ENCODE measurements at regions not wholly inside any gene's neighbourhood (a gene's known extent, or its start where the extent isn't known, plus 50 kb on each side); places are given as distances from the start of the nearest gene placed in this dataset.
A peak's percentile ranks its signal among the peaks of the same experiment; 100 is the strongest.
"Not testable (repeated sequence)": the region's sequence is repeated elsewhere in the genome, so short reads cannot be mapped to it uniquely, and the experiment has no call there.

GRCh38 chr1:208988811-208989222, 594.7 kb upstream of the CAMK1G start:
- H3K4me3 ChIP-seq (replicated peaks; ENCODE audit: low read depth, low read length) = peak overlapping the region; percentile 52

GRCh38 chr1:208990456-208990855, 593.1 kb upstream of the CAMK1G start:
- TF ChIP-seq CTCF (IDR thresholded peaks at IDR 0.05; ENCODE audit: low read length, missing control alignments) = no peak
- DNase-seq (ENCODE audit: low read depth) = no peak
- H3K4me3 ChIP-seq (replicated peaks; ENCODE audit: low read depth, low read length) = no peak overlapping the region

More at GRCh38 chr1:208988811-208989222, 594.7 kb upstream of the CAMK1G start:
- TF ChIP-seq CTCF (IDR thresholded peaks at IDR 0.05; ENCODE audit: low read length, missing control alignments) = no peak
- DNase-seq (ENCODE audit: low read depth) = peak; percentile 78

- DNase-seq (ENCODE audit: low read depth); H3K4me3 ChIP-seq (replicated peaks; ENCODE audit: low read depth, low read length): not testable (repeated sequence)
Observed at GRCh38 chr1:208997053-208997452, 586.5 kb upstream of the CAMK1G start.

GRCh38 chr1:208997726-208998312, 585.7 kb upstream of the CAMK1G start:
- H3K4me3 ChIP-seq (replicated peaks; ENCODE audit: low read depth, low read length) = no peak overlapping the region
- TF ChIP-seq CTCF (IDR thresholded peaks at IDR 0.05; ENCODE audit: low read length, missing control alignments) = peak; percentile 83
- DNase-seq (ENCODE audit: low read depth) = peak; percentile 65

- no peak for DNase-seq (ENCODE audit: low read depth)
- TF ChIP-seq CTCF (IDR thresholded peaks at IDR 0.05; ENCODE audit: low read length, missing control alignments) = no peak
Observed at GRCh38 chr1:209008586-209008985, 574.9 kb upstream of the CAMK1G start.

GRCh38 chr1:209010475-209011230, 572.9 kb upstream of the CAMK1G start:
- no peak overlapping the region for H3K4me3 ChIP-seq (replicated peaks; ENCODE audit: low read depth, low read length)
- DNase-seq (ENCODE audit: low read depth) = no peak
- TF ChIP-seq CTCF (IDR thresholded peaks at IDR 0.05; ENCODE audit: low read length, missing control alignments) = no peak

More at GRCh38 chr1:209008586-209008985, 574.9 kb upstream of the CAMK1G start:
- no peak overlapping the region for H3K4me3 ChIP-seq (replicated peaks; ENCODE audit: low read depth, low read length)

- no peak for TF ChIP-seq CTCF (IDR thresholded peaks at IDR 0.05; ENCODE audit: low read length, missing control alignments)
- H3K4me3 ChIP-seq (replicated peaks; ENCODE audit: low read depth, low read length) = no peak overlapping the region
- DNase-seq (ENCODE audit: low read depth) = no peak
Observed at GRCh38 chr1:209012443-209013196, 570.9 kb upstream of the CAMK1G start.

All from fibroblast of pulmonary artery (primary cell).